ENCODE measurements at regions not wholly inside any gene's neighbourhood (a gene's known extent, or its start where the extent isn't known, plus 50 kb on each side); places are given as distances from the start of the nearest gene placed in this dataset.
A peak's percentile ranks its signal among the peaks of the same experiment; 100 is the strongest.

- no peaks in the 10 kb centered on the region for H3K36me3 ChIP-seq (replicated peaks in 1 of 2; ENCODE audit: insufficient read depth in 1 of 2, low read depth in 2 of 2)
- intact Hi-C loops (cut with DNase I), result no loop called here
- no peak overlapping the region for H3K27ac ChIP-seq
- H3K27me3 ChIP-seq, result peaks cover 0 to 2% of the 10 kb centered on the region in 2 donors
- H3K9me3 ChIP-seq, result no peaks in the 10 kb centered on the region
- TF ChIP-seq CTCF (IDR thresholded peaks at IDR 0.05) (no peak), POLR2A (IDR thresholded peaks at IDR 0.05) (no peak)
- no peak for DNase-seq
- H3K4me1 ChIP-seq, result no peaks in the 10 kb centered on the region
- no peak overlapping the region for H3K4me3 ChIP-seq
- WGBS, 2 donors, result 56 to 63% methylated on average over 4 of the region's 4 CpGs
- ATAC-seq, result no peak
These were observed 183.2 kb downstream of the MRPL39 start for GRCh38 chr21:25424048-25424447.

- Histone ChIP-seq H3K27me3 (peaks cover 0 to 5% of the 10 kb centered on the region in 2 donors), H3K4me3 (no peak overlapping the region), H3K27ac (no peak overlapping the region), H3K9me3 (no peaks in the 10 kb centered on the region), H3K4me1 (no peaks in the 10 kb centered on the region), H3K36me3 (replicated peaks in 1 of 2; ENCODE audit: insufficient read depth in 1 of 2, low read depth in 2 of 2) (no peaks in the 10 kb centered on the region)
- 50 to 53% methylated on average over 4 of the region's 4 CpGs for WGBS, 2 donors
- TF ChIP-seq POLR2A (IDR thresholded peaks at IDR 0.05), result no peak
- TF ChIP-seq CTCF (IDR thresholded peaks at IDR 0.05), result no peak
- intact Hi-C loops (cut with DNase I), result no loop called here
- DNase-seq (no peak), ATAC-seq (no peak)
These were observed 184.4 kb downstream of the MRPL39 start for GRCh38 chr21:25422610-25423608.

GRCh38 chr21:25421321-25422028, 185.8 kb downstream of the MRPL39 start:
- peak; percentile 40 for ATAC-seq
- peak in 2 of 4 donors; percentile 35 to 36 for DNase-seq

GRCh38 chr21:25420831-25421230, 186.4 kb downstream of the MRPL39 start:
- ATAC-seq (no peak), DNase-seq (no peak)
- 55 to 76% methylated on average over 4 of the region's 4 CpGs for WGBS, 2 donors
- no peaks in the 10 kb centered on the region for H3K4me1 ChIP-seq
- intact Hi-C loops (cut with DNase I), result no loop called here
- H3K36me3 ChIP-seq (replicated peaks in 1 of 2; ENCODE audit: insufficient read depth in 1 of 2, low read depth in 2 of 2), result no peaks in the 10 kb centered on the region
- peaks cover 0 to 5% of the 10 kb centered on the region in 2 donors for H3K27me3 ChIP-seq
- H3K4me3 ChIP-seq, result no peak overlapping the region
- TF ChIP-seq POLR2A (IDR thresholded peaks at IDR 0.05), result no peak
- TF ChIP-seq CTCF (IDR thresholded peaks at IDR 0.05), result no peak
- H3K27ac ChIP-seq, result no peak overlapping the region
- no peaks in the 10 kb centered on the region for H3K9me3 ChIP-seq

More at GRCh38 chr21:25421321-25422028, 185.8 kb downstream of the MRPL39 start:
- TF ChIP-seq POLR2A (IDR thresholded peaks at IDR 0.05) (no peak), CTCF (IDR thresholded peaks at IDR 0.05) (peak in 6 of 7 experiments; percentile 12 to 46 (median 28))
- WGBS, 2 donors, result 16 to 18% methylated on average over 6 of the region's 6 CpGs
- Histone ChIP-seq H3K4me1 (no peaks in the 10 kb centered on the region), H3K9me3 (no peaks in the 10 kb centered on the region), H3K36me3 (replicated peaks in 1 of 2; ENCODE audit: insufficient read depth in 1 of 2, low read depth in 2 of 2) (no peaks in the 10 kb centered on the region), H3K27me3 (peaks cover 0 to 5% of the 10 kb centered on the region in 2 donors), H3K27ac (no peak overlapping the region), H3K4me3 (no peak overlapping the region)
- intact Hi-C loops (cut with DNase I), result no loop called here

Data from body of pancreas (tissue), 4 donors.